ENCODE measurements at regions not wholly inside any gene's neighbourhood (a gene's known extent, or its start where the extent isn't known, plus 50 kb on each side); places are given as distances from the start of the nearest gene placed in this dataset.

DNA sequence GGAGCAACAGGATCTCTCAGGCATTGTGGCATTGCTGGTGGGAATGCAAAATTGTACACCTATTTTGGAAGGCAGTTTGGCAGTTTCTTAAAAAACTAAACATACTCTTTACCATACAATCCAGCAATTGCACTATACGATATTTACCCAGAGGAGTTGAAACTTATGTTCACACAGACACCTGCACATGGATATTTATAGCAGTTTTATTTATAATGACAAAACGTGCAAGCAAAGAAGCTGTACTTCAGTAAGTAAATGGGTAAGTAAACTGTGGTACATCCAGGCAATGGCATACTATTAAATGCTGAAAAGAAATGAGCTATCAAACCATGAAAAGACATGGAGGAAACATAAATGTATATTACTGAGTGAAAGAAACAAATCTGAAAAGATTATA is 71.6 kb upstream of the UBAC2 start:
- Histone ChIP-seq H3K4me3 (ENCODE audit: low read depth in 1 of 2, low read length in 2 of 2) (no peak overlapping the region), H3K4me1 (ENCODE audit: insufficient read depth, low read length) (no peaks in the 10 kb centered on the region), H3K36me3 (ENCODE audit: insufficient read depth, low read length) (no peaks in the 10 kb centered on the region), H3K9ac (ENCODE audit: low read length) (no peak overlapping the region), H3K27me3 (ENCODE audit: control insufficient read depth in 1 of 2, insufficient read depth in 2 of 2, low read length in 2 of 2) (no peaks in the 10 kb centered on the region), H3K9me3 (ENCODE audit: low read length) (no peaks in the 10 kb centered on the region), H3K27ac (ENCODE audit: low read depth, low read length) (no peak overlapping the region)

DNA sequence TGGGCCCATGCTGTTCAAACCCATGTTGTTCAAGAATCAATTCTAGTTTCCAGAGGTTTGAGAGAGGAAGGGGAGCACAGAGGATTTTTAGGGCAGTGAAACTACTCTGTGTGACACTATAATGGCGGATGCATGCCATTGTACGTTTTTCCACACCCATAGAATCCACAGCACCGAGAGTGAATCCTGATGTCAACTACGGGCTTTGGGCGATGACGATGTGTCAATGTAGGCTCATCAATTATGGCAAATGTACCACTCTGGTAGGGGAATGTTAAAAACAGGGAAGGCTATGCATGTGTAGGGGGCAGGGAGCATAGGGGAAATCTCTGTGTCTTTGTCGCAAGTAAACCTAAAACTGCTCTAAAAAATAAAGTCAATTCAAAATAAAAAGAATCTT is 70.7 kb upstream of the UBAC2 start:
- Histone ChIP-seq H3K9me3 (ENCODE audit: low read length) (no peaks in the 10 kb centered on the region), H3K4me1 (ENCODE audit: insufficient read depth, low read length) (no peaks in the 10 kb centered on the region), H3K27ac (ENCODE audit: low read depth, low read length) (no peak overlapping the region), H3K9ac (ENCODE audit: low read length) (no peak overlapping the region), H3K27me3 (ENCODE audit: control insufficient read depth in 1 of 2, insufficient read depth in 2 of 2, low read length in 2 of 2) (no peaks in the 10 kb centered on the region), H3K36me3 (ENCODE audit: insufficient read depth, low read length) (no peaks in the 10 kb centered on the region), H3K4me3 (ENCODE audit: low read depth in 1 of 2, low read length in 2 of 2) (no peak overlapping the region)

DNA sequence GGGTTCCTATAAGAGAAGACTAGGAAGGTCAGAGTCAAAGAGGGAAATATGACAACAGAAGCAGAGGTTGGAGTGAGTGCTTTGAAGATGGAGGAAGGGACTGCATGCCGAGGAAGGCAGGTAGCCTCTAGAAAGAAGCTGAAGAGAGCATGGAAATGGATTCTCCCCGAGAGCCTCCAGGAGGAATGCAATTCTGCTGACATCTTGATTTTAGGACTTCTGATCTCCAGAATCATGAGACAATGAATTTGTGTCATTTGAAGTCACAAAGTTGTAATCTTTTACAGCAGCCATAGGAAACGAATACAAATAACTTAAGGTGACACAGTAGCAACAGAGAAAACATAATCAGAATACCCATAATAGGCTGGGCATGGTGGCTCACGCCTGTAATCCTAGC is 69.2 kb upstream of the UBAC2 start:
- Histone ChIP-seq H3K4me3 (ENCODE audit: low read depth in 1 of 2, low read length in 2 of 2) (no peak overlapping the region), H3K4me1 (ENCODE audit: insufficient read depth, low read length) (no peaks in the 10 kb centered on the region), H3K27me3 (ENCODE audit: control insufficient read depth in 1 of 2, insufficient read depth in 2 of 2, low read length in 2 of 2) (no peaks in the 10 kb centered on the region), H3K36me3 (ENCODE audit: insufficient read depth, low read length) (no peaks in the 10 kb centered on the region), H3K27ac (ENCODE audit: low read depth, low read length) (no peak overlapping the region), H3K9me3 (ENCODE audit: low read length) (no peaks in the 10 kb centered on the region), H3K9ac (ENCODE audit: low read length) (no peak overlapping the region)

DNA sequence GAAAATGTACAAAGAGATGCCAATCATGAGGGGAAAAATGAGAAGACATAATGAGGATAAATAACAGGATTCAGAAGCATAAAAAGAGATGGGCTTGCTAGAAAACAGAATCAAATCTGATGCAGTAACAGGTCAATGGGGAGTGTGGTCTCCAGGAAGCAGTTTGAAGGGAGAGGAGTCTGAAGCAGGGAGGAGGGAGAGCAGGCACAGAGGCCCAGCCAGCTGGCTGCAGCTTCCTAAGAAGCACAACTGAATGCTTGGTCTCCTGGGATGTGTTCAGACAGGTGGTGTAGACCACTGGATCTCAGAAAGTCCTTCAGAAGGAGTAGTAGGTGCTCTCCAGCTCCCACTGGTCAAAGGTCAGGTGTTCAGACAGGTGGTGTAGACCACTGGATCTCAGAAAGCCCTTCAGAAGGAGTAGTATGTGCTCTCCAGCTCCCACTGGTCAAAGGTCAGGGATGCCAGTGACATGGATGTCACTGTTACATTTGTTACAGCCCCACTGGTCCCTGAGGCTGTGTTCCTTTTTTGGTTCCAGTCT is 68.3 kb upstream of the UBAC2 start:
- Histone ChIP-seq H3K27ac (ENCODE audit: low read depth, low read length) (no peak overlapping the region), H3K4me3 (ENCODE audit: low read depth in 1 of 2, low read length in 2 of 2) (no peak overlapping the region), H3K36me3 (ENCODE audit: insufficient read depth, low read length) (no peaks in the 10 kb centered on the region), H3K9ac (ENCODE audit: low read length) (no peak overlapping the region), H3K4me1 (ENCODE audit: insufficient read depth, low read length) (no peaks in the 10 kb centered on the region), H3K27me3 (ENCODE audit: control insufficient read depth in 1 of 2, insufficient read depth in 2 of 2, low read length in 2 of 2) (no peaks in the 10 kb centered on the region), H3K9me3 (ENCODE audit: low read length) (no peaks in the 10 kb centered on the region)

DNA sequence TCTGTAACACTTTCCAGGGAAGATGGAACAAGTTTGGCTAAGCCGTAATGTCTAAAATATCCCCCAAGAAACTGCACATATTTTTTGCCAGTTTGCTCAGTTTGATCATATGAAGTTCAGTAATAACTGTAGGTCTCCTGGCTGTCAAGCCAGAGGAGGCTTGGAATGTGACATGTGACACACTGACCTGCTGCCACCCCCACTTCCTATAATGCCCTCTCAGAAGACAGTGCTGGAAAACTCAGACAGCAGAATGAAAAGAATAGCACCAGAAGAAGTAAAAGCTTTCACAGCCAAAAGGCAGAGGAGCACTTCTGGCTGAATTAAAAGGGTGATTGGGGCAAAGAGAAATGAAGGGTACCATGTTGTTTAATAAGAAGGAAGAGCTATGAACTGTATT is 67.4 kb upstream of the UBAC2 start:
- no peaks in the 10 kb centered on the region for H3K36me3 ChIP-seq (ENCODE audit: insufficient read depth, low read length)
- no peak overlapping the region for H3K9ac ChIP-seq (ENCODE audit: low read length)
- H3K27ac ChIP-seq (ENCODE audit: low read depth, low read length): no peak overlapping the region
- no peaks in the 10 kb centered on the region for H3K9me3 ChIP-seq (ENCODE audit: low read length)
- H3K4me1 ChIP-seq (ENCODE audit: insufficient read depth, low read length): no peaks in the 10 kb centered on the region
- no peaks in the 10 kb centered on the region for H3K27me3 ChIP-seq (ENCODE audit: control insufficient read depth in 1 of 2, insufficient read depth in 2 of 2, low read length in 2 of 2)
- H3K4me3 ChIP-seq (ENCODE audit: low read depth in 1 of 2, low read length in 2 of 2): no peak overlapping the region

DNA sequence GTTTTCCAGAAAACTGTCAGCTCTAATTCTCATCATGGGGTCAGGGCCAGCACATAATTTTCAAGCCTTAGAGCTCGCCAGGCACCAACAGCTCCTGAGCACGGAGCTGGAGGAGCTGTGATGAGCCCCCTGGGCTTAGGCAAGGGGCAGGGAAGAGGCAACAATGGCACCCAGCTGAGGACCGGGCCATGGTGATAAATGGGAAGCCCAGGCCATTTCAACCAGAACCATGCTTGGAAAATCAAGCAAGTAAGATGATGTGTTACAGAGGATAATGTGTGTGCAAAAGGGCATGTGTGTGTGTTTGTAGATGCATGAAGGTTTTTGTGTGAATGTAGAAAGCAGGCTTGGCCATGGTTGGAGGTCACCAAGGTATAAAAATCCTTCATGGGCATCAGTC is 66.8 kb upstream of the UBAC2 start:
- H3K27me3 ChIP-seq (ENCODE audit: control insufficient read depth in 1 of 2, insufficient read depth in 2 of 2, low read length in 2 of 2): no peaks in the 10 kb centered on the region
- no peaks in the 10 kb centered on the region for H3K4me1 ChIP-seq (ENCODE audit: insufficient read depth, low read length)
- no peaks in the 10 kb centered on the region for H3K9me3 ChIP-seq (ENCODE audit: low read length)
- no peak overlapping the region for H3K9ac ChIP-seq (ENCODE audit: low read length)
- no peaks in the 10 kb centered on the region for H3K36me3 ChIP-seq (ENCODE audit: insufficient read depth, low read length)
- no peak overlapping the region for H3K27ac ChIP-seq (ENCODE audit: low read depth, low read length)
- H3K4me3 ChIP-seq (ENCODE audit: low read depth in 1 of 2, low read length in 2 of 2): no peak overlapping the region

DNA sequence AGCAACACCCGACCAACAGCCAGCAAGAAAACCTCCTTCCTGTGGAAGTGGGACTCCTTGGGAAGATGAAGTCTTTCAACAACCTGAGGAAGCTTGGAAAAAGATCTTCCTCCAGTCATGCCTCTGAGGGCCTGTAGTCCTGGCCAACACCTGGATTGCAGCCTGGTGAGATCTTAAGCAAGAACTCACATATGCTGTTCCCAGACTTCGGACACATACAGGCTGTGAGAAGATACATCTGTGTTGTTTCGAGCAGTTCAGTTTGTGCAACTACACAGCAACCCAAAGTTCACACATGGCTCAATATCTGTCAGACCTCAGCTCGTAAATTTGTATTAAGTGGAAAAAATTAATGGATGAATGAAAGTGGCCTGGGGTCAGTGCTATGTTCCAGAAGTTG is 65.1 kb upstream of the UBAC2 start:
- H3K9ac ChIP-seq (ENCODE audit: low read length): no peak overlapping the region
- no peaks in the 10 kb centered on the region for H3K9me3 ChIP-seq (ENCODE audit: low read length)
- no peak overlapping the region for H3K4me3 ChIP-seq (ENCODE audit: low read depth in 1 of 2, low read length in 2 of 2)
- H3K27ac ChIP-seq (ENCODE audit: low read depth, low read length): no peak overlapping the region
- H3K36me3 ChIP-seq (ENCODE audit: insufficient read depth, low read length): no peaks in the 10 kb centered on the region
- no peaks in the 10 kb centered on the region for H3K4me1 ChIP-seq (ENCODE audit: insufficient read depth, low read length)
- no peaks in the 10 kb centered on the region for H3K27me3 ChIP-seq (ENCODE audit: control insufficient read depth in 1 of 2, insufficient read depth in 2 of 2, low read length in 2 of 2)

DNA sequence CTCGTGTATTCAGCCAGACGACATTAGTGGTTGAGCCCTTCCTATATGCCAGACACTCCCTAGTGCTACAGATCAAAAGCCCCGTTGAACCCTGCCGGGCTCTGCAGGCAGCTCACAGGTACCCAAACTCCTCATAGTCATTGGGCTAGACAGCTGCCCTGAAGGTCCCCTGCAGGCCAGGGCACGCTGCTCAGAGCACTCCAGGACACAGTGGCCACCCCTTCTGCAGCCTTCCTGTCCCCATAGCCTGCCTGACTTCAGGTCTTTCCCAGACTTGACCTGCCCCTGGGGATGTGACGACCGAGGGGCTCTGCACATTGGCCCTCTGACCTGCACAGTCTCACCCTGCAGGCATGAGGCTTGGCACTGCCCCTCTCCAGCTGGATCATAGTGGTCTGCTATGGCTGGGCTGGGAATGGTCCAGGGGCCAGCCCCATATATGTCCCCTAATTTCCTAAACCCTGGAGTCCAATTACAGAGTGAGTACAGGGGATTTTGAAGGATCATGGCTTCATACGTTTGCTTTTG is 64.2 kb upstream of the UBAC2 start:
- Histone ChIP-seq H3K9ac (ENCODE audit: low read length) (no peak overlapping the region), H3K9me3 (ENCODE audit: low read length) (no peaks in the 10 kb centered on the region), H3K36me3 (ENCODE audit: insufficient read depth, low read length) (no peaks in the 10 kb centered on the region), H3K27me3 (ENCODE audit: control insufficient read depth in 1 of 2, insufficient read depth in 2 of 2, low read length in 2 of 2) (no peaks in the 10 kb centered on the region), H3K4me3 (ENCODE audit: low read depth in 1 of 2, low read length in 2 of 2) (no peak overlapping the region), H3K4me1 (ENCODE audit: insufficient read depth, low read length) (no peaks in the 10 kb centered on the region), H3K27ac (ENCODE audit: low read depth, low read length) (no peak overlapping the region)

DNA sequence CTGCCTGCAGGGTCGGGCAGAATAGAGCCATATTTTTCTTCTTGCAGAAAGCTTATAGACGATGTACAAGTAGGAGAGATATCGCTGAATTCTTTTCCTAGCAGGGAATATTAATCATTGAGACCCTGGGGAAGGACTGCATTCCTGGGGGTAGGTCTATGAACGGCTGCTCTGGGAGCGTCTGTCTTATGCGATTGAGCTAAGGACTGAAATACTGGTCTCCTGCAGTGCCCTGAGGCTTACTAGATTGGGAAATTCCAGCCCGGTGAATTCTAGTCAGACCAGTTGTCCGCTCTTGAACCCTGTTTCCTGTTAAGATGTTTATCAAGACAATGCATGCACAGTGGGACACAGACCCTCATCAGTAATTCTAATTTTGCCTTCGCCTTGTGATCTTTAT is 59.8 kb upstream of the UBAC2 start:
- Histone ChIP-seq H3K27ac (ENCODE audit: low read depth, low read length) (no peak overlapping the region), H3K4me1 (ENCODE audit: insufficient read depth, low read length) (no peaks in the 10 kb centered on the region), H3K9me3 (ENCODE audit: low read length) (no peaks in the 10 kb centered on the region), H3K36me3 (ENCODE audit: insufficient read depth, low read length) (no peaks in the 10 kb centered on the region), H3K4me3 (ENCODE audit: low read depth in 1 of 2, low read length in 2 of 2) (no peak overlapping the region), H3K9ac (ENCODE audit: low read length) (no peak overlapping the region), H3K27me3 (ENCODE audit: control insufficient read depth in 1 of 2, insufficient read depth in 2 of 2, low read length in 2 of 2) (no peaks in the 10 kb centered on the region)

DNA sequence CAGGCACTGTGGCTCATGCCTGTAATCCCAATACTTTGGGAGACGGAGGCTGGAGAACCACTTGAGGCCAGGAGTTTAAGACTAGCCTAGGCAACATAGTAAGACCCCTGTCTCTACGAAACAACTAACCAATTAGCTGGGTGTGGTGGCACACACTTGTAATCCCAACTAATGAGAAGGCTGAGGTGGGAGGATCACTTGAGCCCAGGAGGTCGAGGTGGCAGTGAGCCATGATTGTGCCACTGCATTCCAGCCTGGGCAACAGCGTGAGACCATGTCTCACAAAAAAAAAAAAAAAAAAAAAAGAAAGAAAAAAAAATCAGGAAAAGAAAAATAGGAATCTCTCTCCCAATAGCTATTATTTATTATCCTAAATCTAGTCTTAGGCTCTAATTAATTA is 56.8 kb upstream of the UBAC2 start:
- Histone ChIP-seq H3K9me3 (ENCODE audit: low read length) (no peaks in the 10 kb centered on the region), H3K27me3 (ENCODE audit: control insufficient read depth in 1 of 2, insufficient read depth in 2 of 2, low read length in 2 of 2) (no peaks in the 10 kb centered on the region), H3K4me3 (ENCODE audit: low read depth in 1 of 2, low read length in 2 of 2) (no peak overlapping the region)

DNA sequence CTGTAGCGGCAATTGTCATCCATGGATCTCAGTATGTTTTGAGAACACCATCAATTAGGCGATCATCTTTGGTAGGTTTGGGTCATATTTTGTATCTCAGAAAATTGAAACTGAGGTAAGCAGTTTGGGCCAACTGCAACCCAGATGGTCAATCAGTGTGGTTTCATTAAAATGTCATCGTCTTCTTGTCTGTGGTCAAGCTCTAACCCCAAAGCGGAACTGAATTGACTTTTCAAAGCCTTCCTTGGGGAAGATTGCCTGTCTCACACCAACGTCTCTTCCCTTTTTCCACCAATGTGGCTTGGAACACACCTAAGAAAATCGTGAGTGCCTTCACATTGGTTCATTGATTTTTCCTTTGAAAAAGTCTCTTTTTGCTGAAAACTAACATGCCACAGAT is 56.3 kb upstream of the UBAC2 start:
- Histone ChIP-seq H3K27me3 (ENCODE audit: control insufficient read depth in 1 of 2, insufficient read depth in 2 of 2, low read length in 2 of 2) (no peaks in the 10 kb centered on the region), H3K9ac (ENCODE audit: low read length) (no peak overlapping the region), H3K36me3 (ENCODE audit: insufficient read depth, low read length) (no peaks in the 10 kb centered on the region), H3K4me1 (ENCODE audit: insufficient read depth, low read length) (no peaks in the 10 kb centered on the region), H3K9me3 (ENCODE audit: low read length) (no peaks in the 10 kb centered on the region), H3K27ac (ENCODE audit: low read depth, low read length) (no peak overlapping the region), H3K4me3 (ENCODE audit: low read depth in 1 of 2, low read length in 2 of 2) (no peak overlapping the region)

More for the DNA sequence above, 56.8 kb upstream of the UBAC2 start:
- H3K27ac ChIP-seq (ENCODE audit: low read depth, low read length): no peak overlapping the region
- H3K9ac ChIP-seq (ENCODE audit: low read length): no peak overlapping the region
- no peaks in the 10 kb centered on the region for H3K4me1 ChIP-seq (ENCODE audit: insufficient read depth, low read length)
- H3K36me3 ChIP-seq (ENCODE audit: insufficient read depth, low read length): no peaks in the 10 kb centered on the region

DNA sequence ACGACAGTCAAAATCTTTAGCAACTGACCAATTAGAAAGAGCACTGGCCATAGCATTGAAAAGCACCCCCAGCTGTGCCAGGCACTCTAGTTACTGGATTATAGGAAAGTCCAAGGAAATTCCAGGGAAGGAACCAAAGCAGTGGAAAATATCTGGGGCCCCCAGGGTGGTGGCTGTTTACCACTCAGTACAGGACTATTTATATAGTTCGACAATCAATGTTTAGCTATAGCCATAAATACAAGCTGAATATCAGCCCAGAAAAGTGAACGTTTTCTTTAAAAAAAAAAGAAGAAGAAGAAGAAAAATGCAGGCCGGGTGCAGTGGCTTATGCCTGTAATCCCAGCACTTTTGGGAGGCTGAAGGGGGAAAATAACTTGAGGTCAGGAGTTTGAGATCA is 55.2 kb upstream of the UBAC2 start:
- Histone ChIP-seq H3K27me3 (ENCODE audit: control insufficient read depth in 1 of 2, insufficient read depth in 2 of 2, low read length in 2 of 2) (no peaks in the 10 kb centered on the region), H3K9me3 (ENCODE audit: low read length) (no peaks in the 10 kb centered on the region)

More for the DNA sequence above, 55.2 kb upstream of the UBAC2 start:
- Histone ChIP-seq H3K9ac (ENCODE audit: low read length) (no peak overlapping the region), H3K4me3 (ENCODE audit: low read depth in 1 of 2, low read length in 2 of 2) (no peak overlapping the region), H3K4me1 (ENCODE audit: insufficient read depth, low read length) (no peaks in the 10 kb centered on the region), H3K27ac (ENCODE audit: low read depth, low read length) (no peak overlapping the region), H3K36me3 (ENCODE audit: insufficient read depth, low read length) (no peaks in the 10 kb centered on the region)

Measured in muscle layer of colon (tissue), 2 donors.